ENCODE measurements at regions not wholly inside any gene's neighbourhood (a gene's known extent, or its start where the extent isn't known, plus 50 kb on each side); places are given as distances from the start of the nearest gene placed in this dataset.

DNA sequence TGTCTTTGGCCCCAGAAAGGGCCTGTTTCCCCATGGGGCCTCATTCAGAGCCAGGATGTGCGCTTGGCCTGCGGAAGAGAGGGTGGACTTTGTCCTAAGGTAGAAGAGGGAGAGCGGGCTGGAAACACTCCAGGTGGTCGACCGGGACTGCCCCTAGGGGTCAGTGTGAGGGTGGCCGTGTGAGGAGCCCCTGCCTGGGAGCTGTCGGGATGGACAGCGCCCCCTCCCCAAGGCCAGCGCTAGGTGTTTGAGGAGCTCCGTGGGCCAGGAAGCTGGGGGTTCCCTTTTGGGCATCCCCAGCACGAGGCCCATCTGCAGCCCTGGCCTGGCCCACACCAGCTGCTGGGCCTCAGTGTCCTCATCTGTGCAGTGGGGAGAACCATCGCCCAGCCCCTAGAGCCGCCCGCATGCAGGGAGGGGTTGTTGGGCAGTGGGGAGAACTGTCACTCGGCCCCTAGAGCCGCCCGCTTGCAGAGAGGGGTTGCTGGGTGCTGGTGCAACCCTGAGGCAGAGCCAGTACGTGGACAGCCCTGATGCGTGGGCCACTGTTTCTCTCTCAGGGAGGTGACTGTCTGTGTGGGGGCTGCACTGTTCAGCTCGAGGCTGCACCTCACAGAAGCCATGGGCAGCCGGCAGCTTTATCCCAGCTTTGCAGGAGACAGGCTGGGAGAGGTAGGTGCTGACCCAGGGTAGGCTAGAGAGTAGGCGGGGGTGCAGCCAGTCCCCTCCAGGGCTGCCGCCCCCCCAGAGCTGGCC, 1319.9 kb downstream of the BRD1 start:
- intact Hi-C loops (cut with DNase I; ENCODE audit: low total_unique reads): no loop called here
- DNase-seq: no peak
- H3K9me3 ChIP-seq: no peaks in the 10 kb centered on the region
- H3K4me3 ChIP-seq: no peak overlapping the region
- no peak overlapping the region for H3K27ac ChIP-seq
- TF ChIP-seq POLR2A (IDR thresholded peaks at IDR 0.05) (no peak), POLR2AphosphoS5 (IDR thresholded peaks at IDR 0.05) (no peak)
- TF ChIP-seq, protein P1, sequence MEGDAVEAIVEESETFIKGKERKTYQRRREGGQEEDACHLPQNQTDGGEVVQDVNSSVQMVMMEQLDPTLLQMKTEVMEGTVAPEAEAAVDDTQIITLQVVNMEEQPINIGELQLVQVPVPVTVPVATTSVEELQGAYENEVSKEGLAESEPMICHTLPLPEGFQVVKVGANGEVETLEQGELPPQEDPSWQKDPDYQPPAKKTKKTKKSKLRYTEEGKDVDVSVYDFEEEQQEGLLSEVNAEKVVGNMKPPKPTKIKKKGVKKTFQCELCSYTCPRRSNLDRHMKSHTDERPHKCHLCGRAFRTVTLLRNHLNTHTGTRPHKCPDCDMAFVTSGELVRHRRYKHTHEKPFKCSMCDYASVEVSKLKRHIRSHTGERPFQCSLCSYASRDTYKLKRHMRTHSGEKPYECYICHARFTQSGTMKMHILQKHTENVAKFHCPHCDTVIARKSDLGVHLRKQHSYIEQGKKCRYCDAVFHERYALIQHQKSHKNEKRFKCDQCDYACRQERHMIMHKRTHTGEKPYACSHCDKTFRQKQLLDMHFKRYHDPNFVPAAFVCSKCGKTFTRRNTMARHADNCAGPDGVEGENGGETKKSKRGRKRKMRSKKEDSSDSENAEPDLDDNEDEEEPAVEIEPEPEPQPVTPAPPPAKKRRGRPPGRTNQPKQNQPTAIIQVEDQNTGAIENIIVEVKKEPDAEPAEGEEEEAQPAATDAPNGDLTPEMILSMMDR (IDR thresholded peaks at IDR 0.05 in 8 of 11, conservative IDR thresholded peaks at IDR 0.05 in 3 of 11): no peak
- WGBS, 5 donors: 74 to 80% (median 77%) methylated on average over 4 to 23 of the region's 23 CpGs
- no peaks in the 10 kb centered on the region for H3K4me1 ChIP-seq
- no peaks in the 10 kb centered on the region for H3K36me3 ChIP-seq
- H3K27me3 ChIP-seq (replicated peaks in 1 of 7): peaks cover 0 to 49% (median 0%) of the 10 kb centered on the region in 7 donors

DNA sequence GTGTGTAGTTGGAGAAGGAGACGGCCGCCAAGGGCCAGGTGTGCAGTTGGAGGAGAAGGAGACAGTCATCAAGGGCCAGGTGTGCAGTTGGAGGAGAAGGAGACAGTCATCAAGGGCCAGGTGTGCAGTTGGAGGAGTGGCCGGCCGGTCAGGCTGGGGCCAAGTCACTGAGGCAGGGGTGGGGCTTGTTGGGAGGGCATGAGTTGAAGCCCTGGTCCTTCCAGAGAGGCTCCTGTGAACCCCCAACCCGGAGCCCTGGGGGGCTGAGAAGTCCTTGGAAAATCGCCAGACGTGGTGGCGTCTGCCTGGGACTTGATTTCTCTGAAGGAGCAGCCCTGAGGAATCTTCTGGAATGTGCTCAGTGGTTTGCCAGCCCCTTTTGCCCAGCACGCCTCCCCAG, 1320.5 kb downstream of the BRD1 start:
- no peak for DNase-seq
- no peaks in the 10 kb centered on the region for H3K9me3 ChIP-seq
- intact Hi-C loops (cut with DNase I; ENCODE audit: low total_unique reads): no loop called here
- no peak overlapping the region for H3K4me3 ChIP-seq
- peaks cover 0 to 49% (median 0%) of the 10 kb centered on the region in 7 donors for H3K27me3 ChIP-seq (replicated peaks in 1 of 7)
- TF ChIP-seq POLR2AphosphoS5 (IDR thresholded peaks at IDR 0.05): no peak
- TF ChIP-seq, protein P1 (IDR thresholded peaks at IDR 0.05 in 8 of 11, conservative IDR thresholded peaks at IDR 0.05 in 3 of 11): no peak
- TF ChIP-seq POLR2A (IDR thresholded peaks at IDR 0.05): no peak
- H3K36me3 ChIP-seq: no peaks in the 10 kb centered on the region
- no peaks in the 10 kb centered on the region for H3K4me1 ChIP-seq
- H3K27ac ChIP-seq: no peak overlapping the region
- WGBS, 5 donors: 79 to 89% (median 80%) methylated on average over 8 to 9 of the region's 9 CpGs

DNA sequence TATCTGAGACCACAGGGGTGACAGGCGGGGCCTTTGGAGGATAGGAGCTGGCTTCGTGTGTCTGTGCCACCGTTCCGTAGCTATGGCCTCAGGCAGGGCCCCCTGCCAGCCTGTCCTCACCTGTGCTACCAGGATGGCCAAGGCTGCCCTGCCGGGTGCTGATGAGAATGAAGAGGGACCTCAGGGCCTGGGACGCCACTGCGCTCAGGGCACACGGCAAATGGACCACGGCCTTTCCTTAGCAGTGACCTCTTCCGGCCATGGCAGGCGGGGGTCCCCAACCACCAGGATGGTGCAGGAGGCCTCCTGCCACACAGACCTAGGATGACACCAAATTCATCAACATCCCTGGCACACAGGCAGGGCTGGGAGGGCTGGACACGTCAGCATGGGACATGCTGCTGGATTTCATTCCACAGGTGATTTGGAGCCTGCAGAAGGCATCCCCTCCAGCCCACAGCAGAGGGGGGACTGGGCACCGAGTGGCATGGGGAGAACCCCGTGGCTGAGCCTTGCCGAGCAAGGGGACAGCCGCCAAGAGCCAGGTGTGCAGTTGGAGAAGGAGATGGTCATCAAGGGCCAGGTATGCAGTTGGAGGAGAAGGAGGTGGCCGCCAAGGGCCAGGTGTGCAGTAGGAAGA, 1321.0 kb downstream of the BRD1 start:
- no peaks in the 10 kb centered on the region for H3K9me3 ChIP-seq

DNA sequence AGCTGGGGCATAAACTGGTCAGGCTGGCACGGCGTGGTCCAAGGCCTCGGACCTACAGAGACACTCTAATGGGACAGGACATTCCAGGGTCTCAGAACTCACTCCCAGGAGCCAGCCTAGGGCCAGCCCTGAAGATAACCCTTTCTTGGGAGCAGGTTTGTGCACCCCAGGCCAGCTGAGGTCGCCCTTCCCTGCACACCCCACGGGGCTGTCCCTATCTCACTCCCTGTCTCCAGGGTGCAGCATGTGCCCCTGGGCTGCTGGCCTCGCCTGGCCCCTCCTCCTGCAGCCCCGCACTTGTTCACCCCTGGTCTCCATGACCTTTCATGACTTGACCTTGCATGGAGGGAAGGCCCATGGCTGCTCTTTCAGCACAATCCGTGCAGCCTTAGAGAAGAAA, 1321.8 kb downstream of the BRD1 start:
- Histone ChIP-seq H3K4me1 (no peaks in the 10 kb centered on the region), H3K27ac (no peak overlapping the region), H3K9me3 (no peaks in the 10 kb centered on the region), H3K27me3 (replicated peaks in 1 of 7) (peaks cover 0 to 54% (median 0%) of the 10 kb centered on the region in 7 donors), H3K36me3 (no peaks in the 10 kb centered on the region), H3K4me3 (no peak overlapping the region)
- DNase-seq: no peak
- no peak for TF ChIP-seq POLR2A (IDR thresholded peaks at IDR 0.05)
- TF ChIP-seq POLR2AphosphoS5 (IDR thresholded peaks at IDR 0.05): no peak
- TF ChIP-seq, protein P1 (IDR thresholded peaks at IDR 0.05 in 8 of 11, conservative IDR thresholded peaks at IDR 0.05 in 3 of 11): no peak
- WGBS, 5 donors: 72 to 84% (median 74%) methylated on average over 8 of the region's 8 CpGs
- intact Hi-C loops (cut with DNase I; ENCODE audit: low total_unique reads): no loop called here

More for the DNA sequence above, 1321.0 kb downstream of the BRD1 start:
- WGBS, 5 donors: 82 to 92% (median 91%) methylated on average over 6 to 17 of the region's 17 CpGs
- Histone ChIP-seq H3K36me3 (no peaks in the 10 kb centered on the region), H3K27me3 (replicated peaks in 1 of 7) (peaks cover 0 to 49% (median 0%) of the 10 kb centered on the region in 7 donors), H3K4me3 (no peak overlapping the region), H3K4me1 (no peaks in the 10 kb centered on the region), H3K27ac (no peak overlapping the region)
- intact Hi-C loops (cut with DNase I; ENCODE audit: low total_unique reads): no loop called here
- no peak for DNase-seq
- TF ChIP-seq, protein P1 (IDR thresholded peaks at IDR 0.05 in 8 of 11, conservative IDR thresholded peaks at IDR 0.05 in 3 of 11): no peak
- TF ChIP-seq POLR2AphosphoS5 (IDR thresholded peaks at IDR 0.05) (no peak), POLR2A (IDR thresholded peaks at IDR 0.05) (no peak)

Measured in spleen (tissue), 11 donors.